ENCODE measurements at regions not wholly inside any gene's neighbourhood (a gene's known extent, or its start where the extent isn't known, plus 50 kb on each side); places are given as distances from the start of the nearest gene placed in this dataset.
"Not testable (repeated sequence)": the region's sequence is repeated elsewhere in the genome, so short reads cannot be mapped to it uniquely, and the experiment has no call there.

DNA sequence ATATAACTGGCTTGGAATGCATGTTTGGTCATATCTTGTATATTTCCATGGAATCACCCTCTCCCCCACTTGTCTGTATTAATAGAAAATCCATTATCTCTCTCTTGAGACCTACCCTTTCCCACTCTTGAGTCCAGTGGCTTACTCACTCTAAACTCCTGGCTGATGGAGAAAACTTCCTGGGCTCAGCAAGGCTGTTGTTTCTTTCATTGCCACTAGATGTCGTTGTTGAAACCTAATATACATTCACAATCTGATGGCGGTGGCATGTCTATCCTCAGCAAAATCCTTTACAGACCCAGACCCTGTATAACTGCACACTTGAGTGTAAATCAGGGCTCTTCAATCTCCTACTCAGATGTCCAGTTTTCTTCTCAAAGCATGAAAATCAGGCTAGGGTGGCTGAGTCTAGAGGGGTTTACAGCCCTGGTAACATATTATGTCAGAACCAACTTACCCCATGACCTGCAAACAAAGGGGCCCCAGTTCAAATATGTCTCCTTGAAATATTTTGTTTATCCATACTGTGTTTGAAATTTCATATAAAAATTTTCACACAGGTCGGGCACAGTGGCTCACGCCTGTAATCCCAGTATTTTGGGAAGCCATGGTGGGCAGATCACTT lies 70.0 kb upstream of the FAM241A start:
- DNase-seq (ENCODE audit: low read depth), result peak; percentile 59

DNA sequence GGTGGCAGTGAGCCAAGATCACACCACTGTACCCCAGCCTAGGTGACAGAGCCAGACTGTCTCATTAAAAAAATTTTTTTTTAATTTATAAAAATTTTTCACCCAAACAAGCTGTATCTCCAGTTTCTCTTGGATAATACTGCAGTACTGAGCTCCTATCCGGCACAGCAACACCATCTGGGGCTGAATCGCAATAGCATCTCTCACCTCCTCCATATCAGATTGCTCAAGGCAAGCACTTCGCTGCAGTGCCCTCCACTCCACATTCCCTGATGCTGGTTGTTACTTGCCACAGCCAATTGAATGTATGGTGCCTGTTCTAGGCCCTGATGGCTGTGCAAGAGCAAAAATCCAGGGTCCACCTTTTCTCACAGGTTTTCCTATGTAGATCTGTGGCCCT lies 69.3 kb upstream of the FAM241A start:
- no peak for DNase-seq (ENCODE audit: low read depth)

DNA sequence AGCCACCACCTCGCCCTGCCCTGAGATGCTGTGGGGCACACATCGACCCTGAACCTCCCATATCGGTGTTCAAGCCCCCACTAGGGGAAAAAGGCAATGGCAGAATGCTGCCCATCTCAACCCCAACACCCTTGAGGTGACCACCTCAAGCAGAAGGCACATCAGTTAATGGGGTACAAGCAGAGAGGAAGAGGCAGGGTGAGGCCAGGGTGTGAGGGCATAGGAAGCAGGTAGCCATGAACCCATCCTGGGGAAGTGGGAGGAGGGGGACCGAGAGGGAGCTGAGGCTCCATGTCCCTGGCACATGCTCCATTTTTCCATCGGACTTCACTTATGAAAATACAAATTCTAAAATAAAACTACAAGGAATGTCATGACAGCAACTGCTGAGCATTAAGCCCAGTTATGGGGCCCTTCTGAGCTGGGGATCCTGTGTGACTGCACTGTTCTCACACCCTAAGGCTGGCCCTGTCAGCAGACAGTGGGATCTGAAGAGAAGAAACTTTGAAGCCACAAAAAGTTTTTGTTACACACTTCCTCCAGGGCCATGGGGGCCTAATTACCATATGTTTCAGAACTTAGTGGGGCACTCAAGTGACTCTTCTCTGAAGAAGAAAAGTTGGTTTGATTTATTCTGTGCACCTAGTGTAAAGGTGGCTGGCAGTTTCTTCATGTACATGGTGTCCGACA lies 68.2 kb upstream of the FAM241A start:
- no peak for DNase-seq (ENCODE audit: low read depth)

DNA sequence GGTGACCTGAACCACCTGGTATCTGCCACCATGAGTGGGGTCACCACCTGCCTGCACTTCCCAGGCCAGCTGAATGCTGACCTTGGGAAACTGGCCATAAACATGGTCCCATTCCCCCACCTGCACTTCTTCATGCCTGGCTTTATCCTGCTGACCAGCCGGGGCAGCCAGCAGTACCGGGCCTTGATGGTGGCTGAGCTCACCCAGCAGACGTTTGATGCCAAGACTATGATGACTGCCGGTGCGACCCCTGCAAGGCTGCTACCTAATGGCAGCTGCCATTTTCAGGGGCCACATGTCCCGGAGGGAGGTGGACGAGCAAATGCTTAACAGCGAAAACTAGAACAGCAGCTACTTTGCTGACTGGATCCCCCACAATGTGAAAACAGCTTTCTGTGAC lies 67.5 kb upstream of the FAM241A start:
- DNase-seq (ENCODE audit: low read depth), result no peak

DNA sequence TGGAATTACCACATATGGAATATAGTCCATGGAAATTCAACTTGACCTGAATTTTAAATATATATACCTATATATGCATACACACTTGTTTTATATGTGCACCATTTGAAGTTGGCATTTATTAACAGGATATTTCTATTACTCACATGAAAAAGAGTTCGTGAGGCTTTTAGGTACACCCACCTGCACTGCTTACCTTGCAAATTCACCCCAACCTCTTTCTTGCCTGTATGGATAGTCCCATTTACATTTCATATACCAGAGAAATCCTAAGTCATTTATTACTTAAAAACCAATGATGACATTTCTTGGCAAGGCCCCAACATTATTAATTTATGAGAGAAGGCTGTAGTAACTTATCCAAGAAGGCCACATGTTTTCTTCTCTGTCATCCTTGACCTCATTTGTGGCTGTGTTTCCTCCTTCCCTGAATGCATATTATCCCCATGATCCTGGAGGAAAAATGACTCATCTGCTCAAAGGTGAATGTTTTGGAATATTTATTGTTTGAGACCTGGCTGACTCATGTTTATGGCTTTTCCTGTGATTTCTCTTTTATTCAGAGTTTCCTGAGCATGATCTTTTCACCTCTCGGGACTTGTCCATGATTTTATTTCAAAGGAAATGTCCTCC lies 62.2 kb upstream of the FAM241A start:
- DNase-seq (ENCODE audit: low read depth), result peak; percentile 70

DNA sequence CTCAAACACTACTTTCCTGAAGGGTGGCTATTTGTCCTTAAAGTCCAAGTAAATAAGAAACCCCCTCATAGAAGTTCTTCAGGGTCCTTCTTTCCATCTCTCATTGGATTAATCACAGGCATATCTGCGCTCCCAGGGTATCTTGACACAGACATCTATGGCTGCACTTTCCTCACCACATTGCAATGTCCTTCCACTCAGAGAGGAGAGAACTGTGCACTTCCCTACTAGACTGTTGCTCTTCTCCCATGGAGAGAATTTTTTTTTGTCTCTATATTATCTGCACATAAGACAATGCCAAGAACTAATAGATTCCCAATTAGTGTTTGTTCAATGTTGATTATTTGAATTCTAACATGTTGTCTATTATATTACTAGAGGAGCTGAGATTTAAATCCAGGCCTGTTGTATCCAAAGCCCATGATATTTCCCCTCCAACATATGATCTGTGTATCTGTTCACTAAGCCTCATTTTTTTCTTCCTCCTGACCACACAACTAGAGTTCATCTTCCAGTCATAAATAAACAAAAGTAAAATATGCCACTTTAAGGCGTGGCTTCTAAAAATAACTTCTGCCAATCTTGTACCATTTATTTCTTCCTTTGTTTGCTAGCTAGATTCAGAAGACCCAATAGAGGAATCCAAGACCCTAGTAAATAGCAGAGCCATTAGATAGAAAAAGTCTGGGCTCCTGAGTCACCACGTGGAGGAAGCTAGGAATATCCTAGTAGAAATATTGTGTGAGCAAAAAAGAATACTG lies 61.5 kb upstream of the FAM241A start:
- DNase-seq (ENCODE audit: low read depth), result no peak

DNA sequence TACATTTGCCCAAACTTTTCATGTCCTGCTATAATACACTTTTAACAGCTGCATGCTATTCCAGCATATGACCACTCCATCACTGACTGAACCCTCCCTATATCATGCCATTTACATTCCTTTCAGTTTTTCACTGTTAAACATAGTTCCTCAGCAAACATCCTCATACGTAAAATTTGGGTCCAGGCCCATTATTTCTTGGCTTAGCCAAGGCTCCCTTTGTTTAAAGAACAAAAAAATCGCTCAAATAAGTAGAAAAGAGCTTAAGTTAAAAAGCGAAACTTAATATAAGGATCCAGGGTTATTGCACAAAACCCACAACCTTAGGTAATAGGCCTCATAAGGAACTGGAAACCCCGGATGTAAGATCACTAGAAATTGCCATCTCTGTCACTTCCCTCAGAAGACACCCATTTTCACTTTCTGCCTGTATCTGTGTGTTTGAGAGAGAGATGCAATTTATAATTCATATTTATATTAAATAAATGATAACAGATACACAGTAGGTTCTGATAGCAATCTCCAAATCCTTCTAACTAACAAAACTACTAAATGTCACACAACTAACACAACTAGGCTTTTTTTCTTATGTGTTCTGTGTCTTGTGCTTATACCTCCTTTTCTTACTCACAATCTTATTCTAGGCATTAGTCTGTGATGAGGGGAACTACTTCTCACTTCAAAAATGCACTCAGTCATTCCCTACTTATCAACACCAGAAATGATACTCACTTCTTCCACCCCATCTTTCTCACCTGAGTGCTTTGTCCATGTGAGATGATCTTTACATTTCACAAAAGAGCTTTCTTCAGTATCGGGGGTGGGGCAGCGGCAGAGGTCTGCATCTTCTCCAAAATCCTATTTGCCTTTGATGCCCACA lies 59.9 kb upstream of the FAM241A start:
- DNase-seq (ENCODE audit: low read depth), result no peak

DNA sequence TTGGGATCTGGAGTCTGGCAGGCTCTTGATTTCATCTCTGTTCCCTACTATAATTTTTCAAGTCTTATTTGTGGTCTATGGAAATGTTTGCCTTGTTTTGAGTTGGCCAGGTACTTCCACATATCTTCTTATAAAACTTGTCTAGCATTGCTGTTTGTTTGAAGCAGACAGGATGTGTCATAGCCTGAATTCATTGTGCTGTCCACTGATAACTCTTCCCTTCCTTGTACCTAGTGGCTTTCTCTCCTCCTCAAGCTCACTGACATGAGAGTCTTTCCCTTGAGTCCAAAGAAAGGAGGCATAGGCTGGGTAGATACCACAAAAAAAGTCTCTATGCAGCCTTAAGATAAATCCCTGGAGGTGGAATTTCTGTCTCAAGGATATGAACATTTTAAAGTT lies 59.2 kb upstream of the FAM241A start:
- DNase-seq (ENCODE audit: low read depth), result no peak

DNA sequence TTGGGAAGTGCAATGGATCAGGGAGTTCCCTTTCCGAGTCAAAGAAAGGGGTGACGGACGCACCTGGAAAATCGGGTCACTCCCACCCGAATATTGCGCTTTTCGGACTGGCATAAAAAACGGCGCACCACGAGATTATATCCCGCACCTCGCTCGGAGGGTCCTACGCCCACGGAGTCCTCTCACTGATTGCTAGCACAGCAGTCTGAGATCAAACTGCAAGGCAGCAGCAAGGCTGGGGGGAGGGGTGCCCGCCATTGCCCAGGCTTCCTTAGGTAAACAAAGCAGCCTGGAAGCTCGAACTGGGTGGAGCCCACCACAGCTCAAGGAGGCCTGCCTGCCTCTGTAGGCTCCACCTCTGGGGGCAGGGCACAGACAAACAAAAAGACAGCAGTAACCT lies 58.6 kb upstream of the FAM241A start:
- not testable (repeated sequence) for DNase-seq (ENCODE audit: low read depth)

DNA sequence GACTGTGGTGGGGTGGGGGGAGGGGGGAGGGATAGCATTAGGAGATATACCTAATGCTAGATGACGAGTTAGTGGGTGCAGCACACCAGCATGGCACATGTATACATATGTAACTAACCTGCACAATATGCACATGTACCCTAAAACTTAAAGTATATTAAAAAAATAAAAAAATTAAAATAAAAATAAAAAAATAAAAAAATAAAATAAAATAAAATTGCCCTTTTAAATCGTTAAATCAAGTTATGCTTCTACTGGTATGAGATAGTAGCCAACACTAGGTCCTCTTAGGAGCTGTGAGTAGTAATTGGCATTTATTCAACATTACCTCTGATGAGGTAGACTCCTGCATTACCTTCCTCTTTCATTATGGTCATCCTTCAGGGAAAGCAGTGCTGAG lies 52.9 kb upstream of the FAM241A start:
- not testable (repeated sequence) for DNase-seq (ENCODE audit: low read depth)

DNA sequence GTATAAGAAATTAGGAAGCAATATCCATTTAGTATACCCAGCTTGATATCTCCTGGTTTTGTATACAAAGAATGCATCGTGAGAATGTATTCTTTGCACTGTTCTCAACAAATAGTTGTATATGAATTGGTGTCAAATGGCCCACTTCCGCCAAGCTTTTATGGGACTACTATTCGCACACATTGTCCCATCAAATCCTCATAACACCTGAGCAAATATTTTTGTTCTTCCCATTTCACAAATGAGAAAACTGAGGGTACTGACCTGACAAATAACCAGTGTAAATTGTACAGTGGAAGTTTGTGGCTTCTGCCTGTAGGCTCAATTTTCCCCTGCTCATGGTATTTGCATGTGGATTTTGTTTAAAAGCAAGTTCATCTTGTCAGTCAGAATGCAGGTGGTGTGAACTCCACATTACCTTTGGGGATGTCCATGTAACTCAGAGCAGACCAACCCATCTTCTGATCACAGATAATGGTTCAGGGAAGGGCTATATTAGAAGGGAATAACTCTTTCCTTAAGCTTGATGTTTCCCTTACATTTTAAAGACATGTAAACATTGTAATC lies 51.5 kb upstream of the FAM241A start:
- DNase-seq (ENCODE audit: low read depth), result no peak

DNA sequence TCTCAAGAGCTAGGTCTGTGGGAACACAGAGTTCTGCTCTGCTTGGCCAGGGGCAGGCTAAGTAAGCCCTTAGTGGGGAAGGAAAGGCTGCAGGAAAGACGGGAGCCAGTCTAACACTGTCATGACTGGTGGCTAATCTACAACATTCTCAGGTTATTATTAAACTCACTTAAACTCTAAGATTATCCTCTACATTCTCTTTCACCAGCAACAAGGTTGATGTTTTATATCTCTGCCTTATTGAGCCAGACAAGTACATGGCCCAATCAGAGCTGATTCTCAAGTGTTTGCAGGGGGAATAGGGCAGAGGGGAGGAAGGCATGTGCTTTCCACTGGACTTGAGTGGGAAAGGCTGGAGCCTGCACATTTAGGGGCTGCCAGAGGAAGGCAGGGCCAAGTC lies 50.9 kb upstream of the FAM241A start:
- DNase-seq (ENCODE audit: low read depth), result no peak

Measured in RPMI7951 (cell line).